ENCODE measurements at regions not wholly inside any gene's neighbourhood (a gene's known extent, or its start where the extent isn't known, plus 50 kb on each side); places are given as distances from the start of the nearest gene placed in this dataset.
"Not testable (repeated sequence)": the region's sequence is repeated elsewhere in the genome, so short reads cannot be mapped to it uniquely, and the experiment has no call there.

DNA sequence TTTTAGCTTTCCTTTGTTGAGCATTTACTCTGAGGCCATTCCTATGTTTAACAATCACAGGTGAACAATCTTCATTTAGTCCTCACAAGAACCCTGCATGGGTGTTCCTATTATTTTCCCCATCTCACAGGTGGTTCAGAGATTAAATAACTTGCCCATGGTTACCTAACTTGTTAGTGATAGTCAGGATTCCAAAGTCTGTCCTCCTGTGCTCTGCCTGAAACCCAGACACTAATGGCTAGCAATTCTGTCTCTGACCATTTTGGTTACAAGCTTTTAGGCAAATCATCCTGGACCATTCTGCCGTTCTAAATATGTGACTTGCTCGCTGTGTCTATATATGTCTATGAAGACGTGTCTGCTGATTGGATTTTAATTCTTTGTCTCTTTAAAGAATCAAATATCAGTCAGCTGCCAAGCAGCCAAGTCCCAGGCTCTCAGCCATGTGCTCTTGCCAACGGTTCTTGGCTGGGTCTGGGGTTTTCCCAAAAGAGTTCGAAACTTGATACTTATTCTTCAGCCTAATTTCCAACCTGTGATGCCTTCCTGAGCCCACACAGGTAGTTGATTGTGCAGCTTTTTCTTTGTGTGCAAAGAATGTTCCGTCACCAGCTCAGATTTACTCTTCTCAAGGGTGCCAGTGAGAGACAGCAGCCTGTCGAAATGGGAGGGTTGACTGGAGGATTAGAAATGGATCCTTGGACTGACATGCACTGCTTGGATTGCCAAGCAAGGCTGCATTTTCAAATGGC, 121.7 kb downstream of the NREP start:
- DNase-seq = peak in 2 of 3 donors; percentile 31 to 46

- DNase-seq = no peak
Measured at GRCh38 chr5:111631328-111631727, 119.0 kb upstream of the STARD4 start.

DNA sequence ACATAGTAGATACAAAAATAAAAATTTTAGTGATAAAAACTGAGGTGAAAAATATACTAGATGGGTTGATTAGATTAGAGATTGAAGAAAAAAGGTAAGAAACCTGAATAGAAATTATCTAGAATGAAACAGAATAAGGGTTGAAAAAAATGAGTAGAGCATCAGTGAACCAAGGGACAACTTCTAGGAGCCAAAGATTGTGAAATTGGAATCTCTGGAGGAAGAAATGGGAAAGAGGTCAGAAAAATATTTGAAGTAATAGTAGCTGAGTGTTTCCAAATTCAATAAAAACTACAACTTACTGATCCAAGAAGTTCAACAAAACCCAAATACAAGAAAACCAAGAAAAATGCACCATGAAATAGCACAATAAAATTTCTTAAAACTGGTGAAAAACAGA, 116.6 kb upstream of the STARD4 start:
- DNase-seq = peak in 2 of 3 donors; percentile 40 to 68

DNA sequence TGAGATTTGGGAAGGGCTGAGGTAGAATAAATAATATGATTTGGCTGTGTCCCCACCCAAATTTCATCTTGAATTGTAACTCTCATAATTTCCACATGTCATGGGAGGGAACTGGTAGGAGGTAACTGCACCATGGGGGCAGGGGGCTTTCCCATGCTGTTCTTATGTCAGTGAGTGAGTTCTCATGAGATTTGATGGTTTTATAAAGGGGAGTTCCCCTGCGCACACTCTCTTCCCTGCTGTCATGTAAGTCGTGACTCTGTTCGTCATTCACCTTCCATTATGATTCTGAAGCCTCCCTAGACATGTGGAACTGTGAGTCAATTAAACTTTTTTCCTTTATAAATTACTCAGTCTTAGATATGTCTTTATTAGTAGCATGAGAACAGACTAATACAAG, 115.5 kb upstream of the STARD4 start:
- no peak for DNase-seq

GRCh38 chr5:111626473-111627148, 114.3 kb upstream of the STARD4 start:
- no peak for DNase-seq

DNA sequence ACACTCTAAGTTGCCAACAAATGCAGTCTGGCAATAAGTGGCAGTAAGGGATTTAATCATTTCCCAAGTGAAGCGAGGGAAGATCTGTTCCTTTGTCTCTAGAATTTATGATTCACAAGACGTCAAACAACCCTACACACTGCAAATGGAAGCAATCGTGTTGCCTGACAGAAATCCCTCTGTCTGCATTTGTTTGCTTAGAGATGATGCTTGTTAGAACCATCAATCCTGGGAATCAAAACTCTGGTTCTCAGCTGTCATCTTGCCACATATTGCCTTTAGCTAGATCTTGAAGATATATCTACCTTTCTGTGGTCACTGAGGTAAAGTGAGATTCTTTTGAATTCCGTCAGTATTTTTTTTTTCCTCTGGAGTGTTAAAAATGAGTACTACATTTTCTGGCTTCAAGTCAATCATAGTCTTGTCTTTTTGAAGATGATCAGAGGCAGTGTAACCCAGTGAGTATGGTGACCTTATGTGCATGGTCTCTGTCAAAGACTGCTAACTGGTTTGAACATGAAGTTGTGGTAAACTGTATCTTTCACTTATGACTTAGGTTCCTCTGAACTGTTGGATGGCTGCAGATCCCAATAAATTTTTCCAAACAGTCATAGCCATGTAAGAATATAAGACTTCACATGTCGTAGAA, 106.4 kb upstream of the STARD4 start:
- DNase-seq = no peak

- no peak for DNase-seq
Measured at GRCh38 chr5:111615054-111615453, 102.7 kb upstream of the STARD4 start.

- not testable (repeated sequence) for DNase-seq
Measured at GRCh38 chr5:111612013-111612630, 99.8 kb upstream of the STARD4 start.

- DNase-seq = no peak
Measured at GRCh38 chr5:111606194-111606593, 93.9 kb upstream of the STARD4 start.

DNA sequence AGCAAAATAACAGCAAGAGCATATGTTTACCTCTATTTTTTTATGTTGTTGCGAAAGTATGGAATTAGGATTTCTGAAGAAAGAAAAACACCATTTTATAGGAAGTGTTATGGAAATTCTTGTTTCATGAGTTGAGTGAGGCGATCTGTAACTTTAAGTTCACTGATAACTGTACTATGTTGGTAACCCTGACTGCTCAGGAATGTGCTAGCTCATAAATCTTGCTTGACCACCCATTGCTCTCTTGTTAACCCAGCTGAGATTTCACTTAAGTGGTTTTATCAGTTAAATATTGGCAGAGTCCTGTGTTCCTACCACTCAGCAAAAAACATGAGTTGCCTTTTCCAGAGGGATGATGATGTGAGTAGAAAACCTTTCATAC, 91.1 kb upstream of the STARD4 start:
- DNase-seq = peak in 1 of 3 donors; percentile 1

GRCh38 chr5:111602817-111603445, 90.6 kb upstream of the STARD4 start:
- DNase-seq = no peak

GRCh38 chr5:111598996-111599395, 86.7 kb upstream of the STARD4 start:
- DNase-seq = no peak

- DNase-seq = no peak
Measured at GRCh38 chr5:111597491-111597890, 85.2 kb upstream of the STARD4 start.

DNA sequence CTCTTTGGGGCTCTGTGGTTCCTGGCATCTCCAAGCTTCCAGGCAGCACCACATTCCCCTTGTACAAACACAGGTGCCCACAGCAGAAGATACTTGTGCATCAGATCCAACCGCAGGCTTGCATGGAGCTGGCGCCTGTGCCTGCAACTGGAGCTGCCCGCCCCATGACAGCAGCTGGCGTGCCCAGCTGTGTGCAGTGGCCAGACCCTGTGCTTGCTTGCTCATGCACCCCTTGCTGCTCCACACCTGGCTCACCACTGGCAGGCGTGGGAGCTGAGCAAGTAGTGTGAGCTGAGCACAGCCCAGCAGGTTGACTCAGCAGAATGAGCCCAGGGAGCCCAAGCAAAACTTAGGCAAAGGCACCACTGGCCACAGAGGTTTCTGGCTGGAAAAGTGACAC, 84.4 kb upstream of the STARD4 start:
- DNase-seq = no peak

- no peak for DNase-seq
Measured at GRCh38 chr5:111595425-111595824, 83.1 kb upstream of the STARD4 start.

DNA sequence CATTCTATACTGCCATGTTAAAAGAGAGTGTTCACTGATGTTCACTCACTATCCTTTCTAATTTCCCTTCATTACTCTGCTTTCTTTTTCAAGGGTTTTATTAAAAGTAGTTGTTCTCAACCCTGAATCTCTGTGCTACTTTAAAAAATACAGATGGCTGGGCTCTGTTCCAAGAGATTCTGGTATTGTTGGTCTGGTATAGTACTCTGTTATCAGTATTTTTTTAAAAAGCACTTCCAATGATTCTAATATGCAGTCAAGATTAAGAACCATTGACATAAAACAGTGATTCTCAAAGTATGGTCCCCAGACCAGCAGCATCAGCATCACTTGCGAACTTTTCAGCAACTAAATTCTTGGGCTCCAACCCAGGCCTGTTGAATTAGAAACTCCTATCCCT, 77.0 kb upstream of the STARD4 start:
- DNase-seq = no peak

- no peak for DNase-seq
Measured at GRCh38 chr5:111587728-111588127, 75.4 kb upstream of the STARD4 start.

DNA sequence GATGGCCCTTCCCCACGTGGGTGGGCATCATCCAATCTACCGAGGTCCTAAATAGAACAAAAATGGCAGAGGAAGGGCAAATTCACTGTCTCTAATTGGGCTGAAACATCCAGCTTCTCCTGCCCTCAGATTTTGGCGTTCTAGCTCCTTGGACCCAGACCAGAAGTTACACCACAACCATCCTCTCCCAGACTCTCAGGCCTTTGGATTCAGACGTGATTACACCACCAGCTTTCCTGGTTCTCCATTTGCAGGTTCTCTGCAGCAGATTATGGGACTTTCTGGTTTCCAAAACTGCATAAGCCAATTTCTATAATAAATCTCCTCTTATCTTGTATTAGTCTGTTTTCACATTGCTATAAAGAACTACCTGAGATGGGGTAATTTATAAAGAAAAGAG, 73.6 kb upstream of the STARD4 start:
- no peak for DNase-seq

- DNase-seq = no peak
Measured at GRCh38 chr5:111585291-111585690, 73.0 kb upstream of the STARD4 start.

GRCh38 chr5:111584651-111585050, 72.3 kb upstream of the STARD4 start:
- DNase-seq = no peak

GRCh38 chr5:111583758-111584203, 71.4 kb upstream of the STARD4 start:
- DNase-seq = peak in 2 of 3 donors; percentile 20 to 58

DNA sequence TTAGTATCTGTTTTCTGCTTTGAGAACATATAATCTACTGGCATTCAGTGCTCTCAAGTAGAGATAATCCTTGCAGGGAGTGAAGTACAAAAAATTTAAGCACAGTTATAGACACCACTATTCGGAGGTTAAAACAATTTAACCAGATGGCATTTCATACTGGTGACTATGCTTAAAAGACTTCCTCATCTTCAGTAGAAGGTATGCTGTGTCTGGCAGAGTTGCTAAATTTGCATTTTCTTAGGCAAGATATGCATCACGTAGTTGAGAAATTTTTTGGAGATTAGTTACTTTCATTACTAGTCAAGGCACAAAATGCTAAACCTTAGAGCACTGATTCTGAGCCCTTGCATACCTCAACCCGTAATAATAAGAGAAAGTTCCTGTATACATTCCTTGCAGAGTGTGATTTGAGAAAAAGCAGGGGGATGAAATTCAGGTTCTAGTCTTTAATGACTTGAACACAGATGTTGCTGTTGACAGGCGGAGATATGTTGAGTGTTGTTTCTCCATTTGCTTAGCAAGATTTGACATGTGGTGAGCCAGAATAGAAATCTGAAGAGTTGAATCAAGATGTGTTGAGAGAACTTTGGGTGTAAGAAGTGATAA, 70.8 kb upstream of the STARD4 start:
- peak in 1 of 3 donors; percentile 85 for DNase-seq
